T-helper 22 cell (primary cell): ENCODE measurements at regions not wholly inside any gene's neighbourhood (a gene's known extent, or its start where the extent isn't known, plus 50 kb on each side); places are given as distances from the start of the nearest gene placed in this dataset.
"Not testable (repeated sequence)": the region's sequence is repeated elsewhere in the genome, so short reads cannot be mapped to it uniquely, and the experiment has no call there.

Experiments used
- DNase-seq: peaks from one replicate; pipeline ENCODE4 v3.0.0-alpha.2; 2020; ENCODE audit warnings: low read depth

- peak; percentile 21 for DNase-seq
Measured at GRCh38 chr11:71638801-71639519, 56.3 kb upstream of the KRTAP5-11 start.

- not testable (repeated sequence) for DNase-seq
Measured at GRCh38 chr11:71639520-71639849, 56.8 kb upstream of the KRTAP5-11 start.

- DNase-seq: not testable (repeated sequence)
Measured at GRCh38 chr11:71639916-71640315, 57.2 kb upstream of the KRTAP5-11 start.

- DNase-seq: not testable (repeated sequence)
Measured at GRCh38 chr11:71647078-71647477, 64.4 kb upstream of the KRTAP5-11 start.

GRCh38 chr11:71652998-71653397 lies 70.3 kb upstream of the KRTAP5-11 start:
- not testable (repeated sequence) for DNase-seq

GRCh38 chr11:71654423-71654822 lies 71.7 kb upstream of the KRTAP5-11 start:
- not testable (repeated sequence) for DNase-seq

GRCh38 chr11:71655041-71655440 lies 72.4 kb upstream of the KRTAP5-11 start:
- DNase-seq: not testable (repeated sequence)

GRCh38 chr11:71656513-71656912 lies 73.8 kb upstream of the KRTAP5-11 start:
- DNase-seq: not testable (repeated sequence)

GRCh38 chr11:71664941-71665340 lies 82.3 kb upstream of the KRTAP5-11 start:
- DNase-seq: not testable (repeated sequence)

- not testable (repeated sequence) for DNase-seq
Measured at GRCh38 chr11:71698110-71698509, 115.4 kb upstream of the KRTAP5-11 start.

GRCh38 chr11:71698961-71699360 lies 116.3 kb upstream of the KRTAP5-11 start:
- DNase-seq: not testable (repeated sequence)

GRCh38 chr11:71701435-71702291 lies 119.0 kb upstream of the KRTAP5-11 start:
- DNase-seq: not testable (repeated sequence)

- not testable (repeated sequence) for DNase-seq
Measured at GRCh38 chr11:71705086-71705737, 122.5 kb upstream of the KRTAP5-11 start.

- DNase-seq: not testable (repeated sequence)
Measured at GRCh38 chr11:71705738-71706432, 123.2 kb upstream of the KRTAP5-11 start.

GRCh38 chr11:71707083-71707482 lies 124.4 kb upstream of the KRTAP5-11 start:
- not testable (repeated sequence) for DNase-seq

- not testable (repeated sequence) for DNase-seq
Measured at GRCh38 chr11:71709541-71709940, 123.5 kb upstream of the DEFB108B start.

GRCh38 chr11:71710171-71710671 lies 122.8 kb upstream of the DEFB108B start:
- peak; percentile 54 for DNase-seq

- DNase-seq: not testable (repeated sequence)
Measured at GRCh38 chr11:71710701-71711385, 122.2 kb upstream of the DEFB108B start.

- DNase-seq: not testable (repeated sequence)
Measured at GRCh38 chr11:71712350-71712749, 120.7 kb upstream of the DEFB108B start.

- DNase-seq: not testable (repeated sequence)
Measured at GRCh38 chr11:71712846-71713245, 120.2 kb upstream of the DEFB108B start.

GRCh38 chr11:71714510-71714909 lies 118.5 kb upstream of the DEFB108B start:
- not testable (repeated sequence) for DNase-seq
